ENCODE measurements at regions not wholly inside any gene's neighbourhood (a gene's known extent, or its start where the extent isn't known, plus 50 kb on each side); places are given as distances from the start of the nearest gene placed in this dataset.

- Histone ChIP-seq H3K36me3 (ENCODE audit: low read depth, low read length) (no peaks in the 10 kb centered on the region), H3K9me2 (replicated peaks; ENCODE audit: low read length) (no peaks in the 10 kb centered on the region), H3K9me3 (ENCODE audit: low read length) (no peaks in the 10 kb centered on the region), H3K4me1 (ENCODE audit: insufficient read depth, low read length) (no peaks in the 10 kb centered on the region), H3K27ac (ENCODE audit: low read length) (no peak overlapping the region), H3K79me2 (ENCODE audit: low read length) (no peaks in the 10 kb centered on the region), H2AFZ (ENCODE audit: low read length) (no peak overlapping the region), H4K20me1 (ENCODE audit: low read length) (no peaks in the 10 kb centered on the region), H3K4me3 (ENCODE audit: low read length) (no peak overlapping the region), H3F3A (ENCODE audit: low read length, unreplicated experiment) (no peaks in the 10 kb centered on the region), H3K27me3 (ENCODE audit: low read length) (no peaks in the 10 kb centered on the region), H3K9ac (ENCODE audit: low read length) (no peak overlapping the region), H3K4me2 (ENCODE audit: low read length) (no peak overlapping the region)
- POLR2A ChIA-PET (ENCODE audit: unreplicated experiment): no interaction called here
- TF ChIP-seq EZH2phosphoT487 (IDR thresholded peaks at IDR 0.05; ENCODE audit: borderline replicate concordance, low read length): no peak
- no peak for TF ChIP-seq CTCF (conservative IDR thresholded peaks at IDR 0.05; ENCODE audit: low read depth, low read length)
- no peak for TF ChIP-seq EZH2 (IDR thresholded peaks at IDR 0.05; ENCODE audit: low read length, unreplicated experiment)
- intact Hi-C loops (cut with micrococcal nuclease): no loop called here
- CTCF ChIA-PET: no interaction called here
- ATAC-seq: no peak
- BruUV-seq (replicated peaks): no TSS peak
- DNase-seq: no peak
Measured at GRCh38 chr10:2165771-2166460, 428.6 kb upstream of the ADARB2 start.

- CTCF ChIA-PET: no interaction called here
- Histone ChIP-seq H3K9me2 (replicated peaks; ENCODE audit: low read length) (no peaks in the 10 kb centered on the region), H3K79me2 (ENCODE audit: low read length) (no peaks in the 10 kb centered on the region), H4K20me1 (ENCODE audit: low read length) (no peaks in the 10 kb centered on the region), H3K9ac (ENCODE audit: low read length) (no peak overlapping the region), H3K4me2 (ENCODE audit: low read length) (no peak overlapping the region), H3F3A (ENCODE audit: low read length, unreplicated experiment) (no peaks in the 10 kb centered on the region), H3K27me3 (ENCODE audit: low read length) (no peaks in the 10 kb centered on the region), H3K4me3 (ENCODE audit: low read length) (no peak overlapping the region), H3K9me3 (ENCODE audit: low read length) (no peaks in the 10 kb centered on the region), H2AFZ (ENCODE audit: low read length) (no peak overlapping the region), H3K27ac (ENCODE audit: low read length) (no peak overlapping the region), H3K4me1 (ENCODE audit: insufficient read depth, low read length) (no peaks in the 10 kb centered on the region), H3K36me3 (ENCODE audit: low read depth, low read length) (no peaks in the 10 kb centered on the region)
- no TSS peak for BruUV-seq (replicated peaks)
- intact Hi-C loops (cut with micrococcal nuclease): no loop called here
- DNase-seq (no peak), ATAC-seq (no peak)
- TF ChIP-seq EZH2 (IDR thresholded peaks at IDR 0.05; ENCODE audit: low read length, unreplicated experiment) (no peak), EZH2phosphoT487 (IDR thresholded peaks at IDR 0.05; ENCODE audit: borderline replicate concordance, low read length) (no peak), CTCF (conservative IDR thresholded peaks at IDR 0.05; ENCODE audit: low read depth, low read length) (no peak)
- POLR2A ChIA-PET (ENCODE audit: unreplicated experiment): no interaction called here
Measured at GRCh38 chr10:2150288-2150687, 413.0 kb upstream of the ADARB2 start.

GRCh38 chr10:2145926-2146478 is 408.7 kb upstream of the ADARB2 start:
- no peak for ATAC-seq
- H3K4me1 ChIP-seq (ENCODE audit: insufficient read depth, low read length): no peaks in the 10 kb centered on the region
- TF ChIP-seq CTCF (conservative IDR thresholded peaks at IDR 0.05; ENCODE audit: low read depth, low read length) (no peak), EZH2phosphoT487 (IDR thresholded peaks at IDR 0.05; ENCODE audit: borderline replicate concordance, low read length) (no peak), EZH2 (IDR thresholded peaks at IDR 0.05; ENCODE audit: low read length, unreplicated experiment) (no peak)
- DNase-seq: no peak
- no peaks in the 10 kb centered on the region for H3K79me2 ChIP-seq (ENCODE audit: low read length)
- H2AFZ ChIP-seq (ENCODE audit: low read length): no peak overlapping the region
- H3F3A ChIP-seq (ENCODE audit: low read length, unreplicated experiment): no peaks in the 10 kb centered on the region
- H3K9ac ChIP-seq (ENCODE audit: low read length): no peak overlapping the region
- no peaks in the 10 kb centered on the region for H3K9me2 ChIP-seq (replicated peaks; ENCODE audit: low read length)
- no peaks in the 10 kb centered on the region for H3K36me3 ChIP-seq (ENCODE audit: low read depth, low read length)
- H3K9me3 ChIP-seq (ENCODE audit: low read length): no peaks in the 10 kb centered on the region
- ChIA-PET CTCF (no interaction called here), POLR2A (ENCODE audit: unreplicated experiment) (no interaction called here)
- BruUV-seq (replicated peaks): no TSS peak
- H3K27ac ChIP-seq (ENCODE audit: low read length): no peak overlapping the region
- no peaks in the 10 kb centered on the region for H3K27me3 ChIP-seq (ENCODE audit: low read length)
- H3K4me3 ChIP-seq (ENCODE audit: low read length): no peak overlapping the region
- intact Hi-C loops (cut with micrococcal nuclease): no loop called here
- no peaks in the 10 kb centered on the region for H4K20me1 ChIP-seq (ENCODE audit: low read length)
- H3K4me2 ChIP-seq (ENCODE audit: low read length): no peak overlapping the region

Measured in PC-3 (cell line).